ENCODE measurements at regions not wholly inside any gene's neighbourhood (a gene's known extent, or its start where the extent isn't known, plus 50 kb on each side); places are given as distances from the start of the nearest gene placed in this dataset.

GRCh38 chr2:231644426-231644825, 51.8 kb downstream of the TEX44 start:
- DNase-seq = no peak

GRCh38 chr2:231646476-231646875, 53.8 kb downstream of the TEX44 start:
- no peak for DNase-seq

DNA sequence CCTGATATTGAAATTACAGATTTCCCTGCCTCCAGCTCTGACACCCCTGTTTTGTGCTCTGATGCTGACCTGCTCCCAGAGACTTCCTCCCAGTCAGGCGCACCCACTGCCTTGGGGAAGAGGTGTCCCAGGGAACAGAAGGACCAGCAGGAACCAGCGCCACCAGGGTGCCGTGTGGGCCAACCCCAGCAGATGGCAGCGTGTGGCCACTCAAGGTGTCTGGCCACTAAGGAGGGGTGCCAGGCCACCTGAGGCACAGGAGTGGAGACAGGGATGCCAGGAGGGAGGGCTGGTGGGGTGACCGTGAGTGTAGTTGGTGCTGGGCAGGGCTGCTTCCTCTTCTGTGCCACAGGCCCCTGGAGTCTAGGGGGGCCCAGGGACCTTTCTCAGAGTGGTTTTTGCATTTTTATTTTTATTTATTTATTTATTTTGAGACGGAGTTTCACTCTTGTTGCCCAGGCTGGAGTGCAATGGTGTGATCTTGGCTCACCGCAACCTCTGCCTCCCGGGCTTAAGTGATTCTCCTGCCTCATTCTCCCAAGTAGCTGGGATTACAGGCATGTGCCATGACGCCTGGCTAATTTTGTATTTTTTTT, 56.0 kb downstream of the TEX44 start:
- peak; percentile 65 for DNase-seq

DNA sequence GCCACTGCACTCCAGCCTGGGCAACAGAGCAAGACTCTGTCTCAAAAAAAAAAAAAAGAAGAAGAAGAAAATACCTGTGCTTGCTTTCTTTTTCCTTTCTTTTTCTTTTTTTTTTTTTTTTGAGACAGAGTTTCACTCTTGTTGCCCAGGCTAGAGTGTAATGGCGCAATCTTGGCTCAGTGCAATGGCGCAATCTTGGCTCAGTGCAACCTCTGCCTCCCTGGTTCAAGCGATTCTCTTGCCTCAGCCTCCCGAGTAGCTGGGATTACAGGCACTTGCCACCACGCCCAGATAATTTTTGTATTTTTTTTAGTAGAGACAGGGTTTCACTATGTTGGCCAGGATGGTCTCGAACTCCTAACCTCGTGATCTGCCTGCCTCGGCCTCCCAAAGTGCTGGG, 56.8 kb upstream of the PTMA start:
- peak; percentile 78 for DNase-seq

DNA sequence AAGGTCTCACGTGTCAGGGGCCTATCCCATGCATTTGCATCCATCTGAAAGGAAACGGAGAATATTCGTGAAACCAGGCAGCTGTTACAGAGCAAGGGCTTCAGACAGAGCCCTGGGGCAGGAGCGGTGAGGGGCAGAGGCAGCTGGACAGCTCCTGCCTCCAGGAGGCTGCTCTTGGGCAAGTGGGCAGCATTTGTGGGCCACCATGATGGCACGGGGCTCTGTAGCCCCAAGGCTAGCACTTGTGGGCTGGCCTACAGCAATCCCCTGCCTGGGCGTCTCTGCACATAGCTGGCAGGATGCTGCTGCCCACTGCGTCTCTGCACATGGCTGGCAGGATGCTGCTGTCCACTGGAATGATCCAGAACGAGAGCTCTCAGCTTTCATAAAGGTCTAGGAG, 52.8 kb upstream of the PTMA start:
- DNase-seq = no peak

- DNase-seq = no peak
Measured at GRCh38 chr2:231655894-231656293, 52.4 kb upstream of the PTMA start.
